Activated CD4-positive, alpha-beta T cell treated with anti-CD3 and anti-CD28 coated beads, Interleukin-2, amount 10 ng/mL, durations not matched to agents 24 days and 14 days (primary cell): ENCODE measurements at regions not wholly inside any gene's neighbourhood (a gene's known extent, or its start where the extent isn't known, plus 50 kb on each side); places are given as distances from the start of the nearest gene placed in this dataset.
A peak's percentile ranks its signal among the peaks of the same experiment; 100 is the strongest.

Experiments
- DNase-seq: peaks from one replicate; pipeline ENCODE4 v3.0.0; 2022
- H3K27ac Mint-ChIP-seq: one replicate; pipeline ENCODE4 v1.8.0; 2022; ENCODE audit warnings: mild to moderate bottlenecking, mixed read lengths
- H3K27me3 Mint-ChIP-seq: one replicate; pipeline ENCODE4 v1.8.0; 2022; ENCODE audit warnings: mixed read lengths
- H3K36me3 Mint-ChIP-seq: one replicate; pipeline ENCODE4 v1.8.0; 2022; ENCODE audit warnings: low read depth, mild to moderate bottlenecking, mixed read lengths
- H3K4me1 Mint-ChIP-seq: one replicate; pipeline ENCODE4 v1.8.0; 2021; ENCODE audit warnings: mixed read lengths
- H3K4me3 Mint-ChIP-seq: one replicate; pipeline ENCODE4 v1.8.0; 2022; ENCODE audit warnings: mild to moderate bottlenecking, moderate library complexity, mixed read lengths
- H3K9me3 Mint-ChIP-seq: one replicate; pipeline ENCODE4 v1.8.0; 2021; ENCODE audit warnings: mixed read lengths
- intact Hi-C: fragments of 100-400 bp; cut with micrococcal nuclease; formaldehyde crosslinking; loops from one replicate; pipeline ENCODE4 v1.15.1; 2023

- intact Hi-C loops: loop anchor here (10.0 kb wide), 1 partner anchor 504 kb away; no protein-coding TSS in a partner anchor
These were observed 218.6 kb downstream of the HRH4 start for GRCh38 chr18:24679062-24679461.

GRCh38 chr18:24683925-24684324 lies 223.5 kb downstream of the HRH4 start:
- no peaks in the 10 kb centered on the region for H3K36me3 Mint-ChIP-seq
- H3K4me3 Mint-ChIP-seq: no peak overlapping the region
- H3K4me1 Mint-ChIP-seq: peaks cover under 1% of the 10 kb centered on the region
- peaks cover 4% of the 10 kb centered on the region for H3K27me3 Mint-ChIP-seq
- peaks cover 3% of the 10 kb centered on the region for H3K9me3 Mint-ChIP-seq
- H3K27ac Mint-ChIP-seq: no peak overlapping the region
- DNase-seq: no peak
- intact Hi-C loops: no loop called here

More at GRCh38 chr18:24679062-24679461, 218.6 kb downstream of the HRH4 start:
- H3K27me3 Mint-ChIP-seq: peaks cover 6% of the 10 kb centered on the region
- no peak for DNase-seq
- H3K4me1 Mint-ChIP-seq: peaks cover 2% of the 10 kb centered on the region
- H3K36me3 Mint-ChIP-seq: no peaks in the 10 kb centered on the region
- no peak overlapping the region for H3K27ac Mint-ChIP-seq
- H3K9me3 Mint-ChIP-seq: no peaks in the 10 kb centered on the region
- no peak overlapping the region for H3K4me3 Mint-ChIP-seq

- Mint-ChIP-seq H3K4me3 (no peak overlapping the region), H3K9me3 (peaks cover 3% of the 10 kb centered on the region), H3K4me1 (no peaks in the 10 kb centered on the region), H3K27me3 (peaks cover 3% of the 10 kb centered on the region), H3K27ac (no peak overlapping the region), H3K36me3 (no peaks in the 10 kb centered on the region)
- intact Hi-C loops: no loop called here
- no peak for DNase-seq
These were observed 225.0 kb downstream of the HRH4 start for GRCh38 chr18:24685254-24685959.

GRCh38 chr18:24695168-24695567 lies 234.7 kb downstream of the HRH4 start:
- no peak overlapping the region for H3K4me3 Mint-ChIP-seq
- no peak for DNase-seq
- no peaks in the 10 kb centered on the region for H3K27me3 Mint-ChIP-seq
- no peaks in the 10 kb centered on the region for H3K4me1 Mint-ChIP-seq
- intact Hi-C loops: no loop called here
- no peak overlapping the region for H3K27ac Mint-ChIP-seq
- H3K9me3 Mint-ChIP-seq: peaks cover 14% of the 10 kb centered on the region
- H3K36me3 Mint-ChIP-seq: no peaks in the 10 kb centered on the region

GRCh38 chr18:24702001-24702515 lies 241.6 kb downstream of the HRH4 start:
- Mint-ChIP-seq H3K9me3 (peaks cover 7% of the 10 kb centered on the region), H3K4me1 (no peaks in the 10 kb centered on the region), H3K27ac (no peak overlapping the region), H3K27me3 (peaks cover 2% of the 10 kb centered on the region), H3K36me3 (no peaks in the 10 kb centered on the region), H3K4me3 (no peak overlapping the region)
- no peak for DNase-seq
- intact Hi-C loops: no loop called here

GRCh38 chr18:24703316-24703715 lies 242.9 kb downstream of the HRH4 start:
- intact Hi-C loops: no loop called here
- Mint-ChIP-seq H3K36me3 (no peaks in the 10 kb centered on the region), H3K4me1 (no peaks in the 10 kb centered on the region), H3K27ac (no peak overlapping the region), H3K27me3 (peaks cover 2% of the 10 kb centered on the region), H3K4me3 (no peak overlapping the region), H3K9me3 (peaks cover 7% of the 10 kb centered on the region)
- no peak for DNase-seq

- Mint-ChIP-seq H3K27me3 (peaks cover 2% of the 10 kb centered on the region), H3K4me3 (no peak overlapping the region), H3K36me3 (no peaks in the 10 kb centered on the region), H3K9me3 (peaks cover 7% of the 10 kb centered on the region), H3K4me1 (no peaks in the 10 kb centered on the region), H3K27ac (no peak overlapping the region)
- intact Hi-C loops: no loop called here
- no peak for DNase-seq
These were observed 244.7 kb downstream of the HRH4 start for GRCh38 chr18:24704946-24705630.

GRCh38 chr18:24710474-24710873 lies 250.0 kb downstream of the HRH4 start:
- intact Hi-C loops: no loop called here
- H3K9me3 Mint-ChIP-seq: no peaks in the 10 kb centered on the region
- DNase-seq: no peak
- H3K4me1 Mint-ChIP-seq: no peaks in the 10 kb centered on the region
- H3K36me3 Mint-ChIP-seq: no peaks in the 10 kb centered on the region
- H3K27ac Mint-ChIP-seq: no peak overlapping the region
- H3K27me3 Mint-ChIP-seq: no peaks in the 10 kb centered on the region
- H3K4me3 Mint-ChIP-seq: no peak overlapping the region

- Mint-ChIP-seq H3K4me1 (no peaks in the 10 kb centered on the region), H3K27ac (no peak overlapping the region), H3K27me3 (peaks cover 10% of the 10 kb centered on the region), H3K36me3 (no peaks in the 10 kb centered on the region), H3K4me3 (no peak overlapping the region), H3K9me3 (no peaks in the 10 kb centered on the region)
- intact Hi-C loops: no loop called here
- DNase-seq: no peak
These were observed 259.4 kb downstream of the HRH4 start for GRCh38 chr18:24719791-24720190.

- H3K4me3 Mint-ChIP-seq: no peak overlapping the region
- no peaks in the 10 kb centered on the region for H3K9me3 Mint-ChIP-seq
- no peaks in the 10 kb centered on the region for H3K4me1 Mint-ChIP-seq
- no peak for DNase-seq
- H3K27ac Mint-ChIP-seq: no peak overlapping the region
- H3K36me3 Mint-ChIP-seq: no peaks in the 10 kb centered on the region
- intact Hi-C loops: no loop called here
- peaks cover 10% of the 10 kb centered on the region for H3K27me3 Mint-ChIP-seq
These were observed 261.0 kb downstream of the HRH4 start for GRCh38 chr18:24721388-24721787.

GRCh38 chr18:24725644-24726415 lies 265.4 kb downstream of the HRH4 start:
- DNase-seq: peak; percentile 36
- H3K4me1 Mint-ChIP-seq: no peaks in the 10 kb centered on the region
- intact Hi-C loops: loop anchor here (1.0 to 5.0 kb wide), 3 partner anchors 126 to 369 kb away; no protein-coding TSS in a partner anchor
- H3K27ac Mint-ChIP-seq: no peak overlapping the region
- H3K27me3 Mint-ChIP-seq: peaks cover 6% of the 10 kb centered on the region
- H3K36me3 Mint-ChIP-seq: no peaks in the 10 kb centered on the region
- no peaks in the 10 kb centered on the region for H3K9me3 Mint-ChIP-seq
- no peak overlapping the region for H3K4me3 Mint-ChIP-seq

GRCh38 chr18:24726727-24727492 lies 266.5 kb downstream of the HRH4 start:
- peak; percentile 82 for DNase-seq
- no peaks in the 10 kb centered on the region for H3K36me3 Mint-ChIP-seq
- intact Hi-C loops: loop anchor here (1.0 to 5.0 kb wide), 3 partner anchors 127 to 370 kb away; no protein-coding TSS in a partner anchor
- H3K27ac Mint-ChIP-seq: no peak overlapping the region
- no peak overlapping the region for H3K4me3 Mint-ChIP-seq
- H3K9me3 Mint-ChIP-seq: no peaks in the 10 kb centered on the region
- H3K4me1 Mint-ChIP-seq: no peaks in the 10 kb centered on the region
- peaks cover 4% of the 10 kb centered on the region for H3K27me3 Mint-ChIP-seq

- Mint-ChIP-seq H3K36me3 (no peaks in the 10 kb centered on the region), H3K27me3 (peaks cover 4% of the 10 kb centered on the region), H3K4me3 (no peak overlapping the region), H3K4me1 (no peaks in the 10 kb centered on the region), H3K27ac (no peak overlapping the region), H3K9me3 (no peaks in the 10 kb centered on the region)
- peak; percentile 47 for DNase-seq
- intact Hi-C loops: loop anchor here (5.0 kb wide), 1 partner anchor 370 kb away; no protein-coding TSS in a partner anchor
These were observed 267.2 kb downstream of the HRH4 start for GRCh38 chr18:24727685-24728084.
